ENCODE measurements at regions not wholly inside any gene's neighbourhood (a gene's known extent, or its start where the extent isn't known, plus 50 kb on each side); places are given as distances from the start of the nearest gene placed in this dataset.

- TF ChIP-seq CTCF (IDR thresholded peaks at IDR 0.05; ENCODE audit: insufficient read depth, low read length): no peak
- no peak for TF ChIP-seq SPI1 (IDR thresholded peaks at IDR 0.05; ENCODE audit: borderline replicate concordance, low read depth)
- TF ChIP-seq REST (IDR thresholded peaks at IDR 0.05; ENCODE audit: insufficient replicate concordance, low read depth): no peak
- TF ChIP-seq GABPA (IDR thresholded peaks at IDR 0.05; ENCODE audit: low read depth): no peak
These were observed 197.0 kb upstream of the NMUR2 start for GRCh38 chr5:152601806-152602732.
